Left lung (tissue), 4 donors: ENCODE measurements at regions not wholly inside any gene's neighbourhood (a gene's known extent, or its start where the extent isn't known, plus 50 kb on each side); places are given as distances from the start of the nearest gene placed in this dataset.

Experiments
- ATAC-seq: fragments of 200-7000 bp; cut with Tn5 transposase; one replicate; pipeline ENCODE4 v1.9.1; 2020; ENCODE audit warnings: moderate library complexity
- DNase-seq, 4 donors: peaks; one replicate each; pipeline ENCODE4 v3.0.0-alpha.2; 2013 to 2020
- H3K27ac ChIP-seq, 2 donors: fragments of 200-600 bp; sonication (generic) in 1 of 2; one replicate each; pipeline versions ENCODE4 v1.5.0 to v1.8.0; 2020 to 2021
- H3K27me3 ChIP-seq, 2 donors: fragments of 200-600 bp; sonication (generic) in 1 of 2; one replicate each; pipeline versions ENCODE4 v1.5.0 to v1.8.0; 2020 to 2021
- H3K36me3 ChIP-seq, 2 donors: fragments of 200-600 bp; sonication (generic) in 1 of 2; one replicate each; pipeline versions ENCODE4 v1.5.0 to v1.8.0; 2020 to 2021
- H3K4me1 ChIP-seq, 2 donors: fragments of 200-600 bp; one replicate each; pipeline ENCODE4 v1.8.0; 2021
- H3K4me3 ChIP-seq, 2 donors: fragments of 200-600 bp; sonication (generic) in 1 of 2; one replicate each; pipeline versions ENCODE4 v1.5.0 to v1.8.0; 2020 to 2021; ENCODE audit warnings: mild to moderate bottlenecking in 1 of 2
- H3K9me3 ChIP-seq, 2 donors: fragments of 200-600 bp; sonication (generic) in 1 of 2; one replicate each; pipeline versions ENCODE4 v1.5.0 to v1.8.0; 2020 to 2021
- CTCF ChIP-seq, 2 donors: fragments of 200-600 bp; sonication (generic) in 1 of 2; IDR thresholded peaks; one replicate each; pipeline versions ENCODE4 v1.5.0 to v1.8.0; 2021; ENCODE audit warnings: antibody characterized with exemption in 2 of 2
- intact Hi-C, 2 donors: fragments of 100-400 bp; cut with DNase I; formaldehyde crosslinking; loops; one replicate each; pipeline versions ENCODE4 v1.11.2 to v1.14.2; 2022
- donor health status: DM: no; HTN: yes; CAD: no.
- donor health status: DM: no; HTN: no; CAD: no.

GRCh38 chr12:71000748-71001147 lies 80.2 kb upstream of the PTPRR start:
- no peak for TF ChIP-seq CTCF (IDR thresholded peaks at IDR 0.05)
- intact Hi-C loops, result no loop called here
- DNase-seq (no peak), ATAC-seq (no peak)
- no peaks in the 10 kb centered on the region for H3K4me1 ChIP-seq
- no peaks in the 10 kb centered on the region for H3K9me3 ChIP-seq
- H3K27me3 ChIP-seq, result no peaks in the 10 kb centered on the region
- no peak overlapping the region for H3K4me3 ChIP-seq
- H3K27ac ChIP-seq, result no peak overlapping the region
- H3K36me3 ChIP-seq, result no peaks in the 10 kb centered on the region

- H3K27me3 ChIP-seq, result no peaks in the 10 kb centered on the region
- no peak for ATAC-seq
- H3K27ac ChIP-seq, result no peak overlapping the region
- DNase-seq, result no peak
- no peak for TF ChIP-seq CTCF (IDR thresholded peaks at IDR 0.05)
- no peaks in the 10 kb centered on the region for H3K36me3 ChIP-seq
- H3K4me1 ChIP-seq, result no peaks in the 10 kb centered on the region
- intact Hi-C loops, result no loop called here
- H3K4me3 ChIP-seq, result no peak overlapping the region
- no peaks in the 10 kb centered on the region for H3K9me3 ChIP-seq
These were observed 79.7 kb upstream of the PTPRR start for GRCh38 chr12:71000255-71000654.

GRCh38 chr12:70994217-70994788 lies 73.8 kb upstream of the PTPRR start:
- Histone ChIP-seq H3K27me3 (no peaks in the 10 kb centered on the region), H3K36me3 (no peaks in the 10 kb centered on the region), H3K4me3 (no peak overlapping the region), H3K27ac (no peak overlapping the region), H3K4me1 (no peaks in the 10 kb centered on the region), H3K9me3 (no peaks in the 10 kb centered on the region)
- no peak for TF ChIP-seq CTCF (IDR thresholded peaks at IDR 0.05)
- intact Hi-C loops, result no loop called here
- ATAC-seq (peak; percentile 73), DNase-seq (peak in 2 of 4 donors; percentile 89)

GRCh38 chr12:70989232-70989631 lies 68.7 kb upstream of the PTPRR start:
- TF ChIP-seq CTCF (IDR thresholded peaks at IDR 0.05), result no peak
- Histone ChIP-seq H3K27me3 (no peaks in the 10 kb centered on the region), H3K36me3 (no peaks in the 10 kb centered on the region), H3K9me3 (no peaks in the 10 kb centered on the region), H3K4me3 (no peak overlapping the region), H3K27ac (no peak overlapping the region), H3K4me1 (no peaks in the 10 kb centered on the region)
- no peak for DNase-seq
- no peak for ATAC-seq
- intact Hi-C loops, result no loop called here

GRCh38 chr12:70985850-70986249 lies 65.3 kb upstream of the PTPRR start:
- intact Hi-C loops, result no loop called here
- H3K27me3 ChIP-seq, result no peaks in the 10 kb centered on the region
- DNase-seq, result no peak
- no peaks in the 10 kb centered on the region for H3K4me1 ChIP-seq
- no peak overlapping the region for H3K27ac ChIP-seq
- ATAC-seq, result no peak
- H3K36me3 ChIP-seq, result no peaks in the 10 kb centered on the region
- TF ChIP-seq CTCF (IDR thresholded peaks at IDR 0.05), result no peak
- H3K9me3 ChIP-seq, result no peaks in the 10 kb centered on the region
- H3K4me3 ChIP-seq, result no peak overlapping the region
